SW480 (cell line): ENCODE measurements at regions not wholly inside any gene's neighbourhood (a gene's known extent, or its start where the extent isn't known, plus 50 kb on each side); places are given as distances from the start of the nearest gene placed in this dataset.

Source experiments
- DNase-seq: peaks from one replicate; pipeline ENCODE4 v3.0.0-alpha.2; 2016; ENCODE audit warnings: low spot score

DNA sequence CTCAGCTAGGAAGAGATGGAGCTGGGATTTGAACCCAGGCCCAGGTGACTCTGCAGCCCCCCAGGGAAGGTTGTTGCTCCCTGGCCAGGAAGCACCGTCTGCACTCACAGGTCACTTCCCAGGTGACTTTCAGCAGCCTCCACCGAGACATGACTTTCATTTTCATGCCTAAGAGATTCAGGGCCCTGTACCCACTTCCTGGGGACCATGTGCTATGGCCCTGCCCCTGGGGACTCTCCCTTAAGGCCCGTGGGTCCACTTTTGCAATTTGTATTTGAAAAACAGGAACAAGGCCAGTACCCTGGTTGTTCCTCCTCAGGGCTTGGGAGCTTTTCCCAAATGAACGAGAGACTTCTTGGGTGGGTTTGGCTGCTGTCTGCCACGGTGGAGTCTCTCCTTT lies 191.0 kb downstream of the IRF8 start:
- DNase-seq: no peak

DNA sequence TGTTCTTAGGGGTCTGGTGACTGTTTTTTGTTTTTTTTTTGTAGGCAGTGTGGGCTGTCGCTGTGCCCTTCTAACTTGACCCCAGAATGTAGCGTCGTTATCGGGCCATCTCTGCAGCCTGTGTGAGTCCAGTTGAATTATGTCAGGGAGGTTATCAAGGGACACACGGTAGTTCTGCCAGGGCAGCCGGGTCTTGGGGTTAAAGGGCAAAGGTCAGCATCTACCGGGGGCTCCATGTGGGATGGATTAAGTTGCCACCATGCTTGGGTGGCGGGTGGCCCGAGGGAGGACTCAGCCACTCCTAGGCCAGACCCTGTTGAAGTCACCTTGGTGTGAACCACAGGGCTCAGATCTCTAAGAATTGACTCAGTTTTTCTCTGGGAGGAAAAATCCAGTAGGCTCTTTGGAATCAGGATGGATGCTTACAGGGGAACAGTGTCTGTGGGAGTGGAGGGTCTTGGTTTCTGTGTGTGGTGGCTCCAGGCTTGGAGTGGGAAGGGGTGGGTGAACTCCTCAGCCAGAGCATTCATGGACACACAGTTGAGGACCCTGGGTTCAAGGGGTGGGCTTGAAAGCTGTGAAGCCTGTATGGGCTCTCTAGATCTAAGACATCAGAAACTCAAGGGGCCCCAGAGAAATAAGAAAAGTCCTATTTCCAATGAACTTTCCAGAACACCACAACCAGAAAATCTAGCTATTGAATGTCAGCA lies 191.7 kb downstream of the IRF8 start:
- no peak for DNase-seq

DNA sequence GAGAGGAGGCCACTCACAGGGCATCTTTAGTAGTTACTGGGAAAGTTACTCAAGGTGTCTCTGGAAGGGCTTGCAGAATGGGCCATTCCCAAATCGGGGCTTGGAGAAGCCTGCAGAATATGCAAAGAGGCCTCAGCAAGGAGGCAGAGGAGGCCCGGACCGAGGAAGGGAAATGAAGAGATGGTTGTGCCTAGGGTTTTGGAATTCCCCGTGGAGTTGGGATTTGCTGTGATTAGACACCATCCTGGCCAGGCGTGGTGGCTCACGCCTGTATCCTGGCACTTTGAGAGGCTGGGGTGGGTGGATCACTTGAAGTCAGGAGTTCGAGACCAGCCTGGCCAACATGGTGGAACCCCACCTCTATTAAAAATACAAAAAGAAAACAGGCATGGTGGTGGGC lies 193.0 kb downstream of the IRF8 start:
- no peak for DNase-seq

DNA sequence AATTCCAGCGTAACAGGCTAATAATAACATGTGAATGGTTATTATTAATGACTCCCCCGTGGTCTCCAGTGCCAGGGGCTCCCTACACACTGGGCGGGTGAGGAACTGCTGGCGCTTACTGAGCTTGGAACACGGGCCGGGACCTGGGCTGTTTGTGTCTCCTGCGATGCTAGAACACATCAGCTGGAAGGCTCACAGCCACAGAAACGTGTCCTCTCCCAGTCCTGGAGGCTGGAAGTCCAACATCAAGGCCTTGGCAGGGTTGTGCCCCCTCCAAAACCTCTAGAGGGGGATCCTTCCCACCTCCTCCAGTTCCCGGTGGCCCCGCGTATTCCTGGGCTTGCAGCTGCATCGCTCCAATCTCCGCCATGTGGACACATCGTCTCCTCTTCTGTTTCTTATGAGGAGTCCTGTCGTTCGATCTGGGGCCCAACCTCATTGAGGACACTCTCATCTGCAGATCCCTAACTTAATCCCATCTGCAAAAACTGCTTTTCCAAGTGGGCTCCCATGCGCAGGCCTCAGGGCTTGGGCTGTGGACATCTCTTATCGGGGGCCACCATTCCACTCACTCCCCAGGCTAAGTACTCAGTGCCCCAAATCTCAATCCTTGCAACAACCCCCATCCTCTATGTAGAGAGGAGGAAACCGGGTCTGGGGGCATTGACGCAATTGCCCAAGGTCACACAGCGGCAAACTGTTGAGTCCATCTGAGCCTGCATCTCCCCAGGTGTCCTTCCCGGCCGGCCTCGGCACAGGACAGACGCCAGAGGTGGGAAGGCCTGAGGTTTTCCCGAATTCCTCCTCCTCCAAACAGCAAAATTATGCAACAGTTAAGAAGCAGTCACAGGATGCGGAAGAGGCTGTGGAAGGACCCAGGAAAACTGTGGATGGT lies 193.9 kb downstream of the IRF8 start:
- no peak for DNase-seq

DNA sequence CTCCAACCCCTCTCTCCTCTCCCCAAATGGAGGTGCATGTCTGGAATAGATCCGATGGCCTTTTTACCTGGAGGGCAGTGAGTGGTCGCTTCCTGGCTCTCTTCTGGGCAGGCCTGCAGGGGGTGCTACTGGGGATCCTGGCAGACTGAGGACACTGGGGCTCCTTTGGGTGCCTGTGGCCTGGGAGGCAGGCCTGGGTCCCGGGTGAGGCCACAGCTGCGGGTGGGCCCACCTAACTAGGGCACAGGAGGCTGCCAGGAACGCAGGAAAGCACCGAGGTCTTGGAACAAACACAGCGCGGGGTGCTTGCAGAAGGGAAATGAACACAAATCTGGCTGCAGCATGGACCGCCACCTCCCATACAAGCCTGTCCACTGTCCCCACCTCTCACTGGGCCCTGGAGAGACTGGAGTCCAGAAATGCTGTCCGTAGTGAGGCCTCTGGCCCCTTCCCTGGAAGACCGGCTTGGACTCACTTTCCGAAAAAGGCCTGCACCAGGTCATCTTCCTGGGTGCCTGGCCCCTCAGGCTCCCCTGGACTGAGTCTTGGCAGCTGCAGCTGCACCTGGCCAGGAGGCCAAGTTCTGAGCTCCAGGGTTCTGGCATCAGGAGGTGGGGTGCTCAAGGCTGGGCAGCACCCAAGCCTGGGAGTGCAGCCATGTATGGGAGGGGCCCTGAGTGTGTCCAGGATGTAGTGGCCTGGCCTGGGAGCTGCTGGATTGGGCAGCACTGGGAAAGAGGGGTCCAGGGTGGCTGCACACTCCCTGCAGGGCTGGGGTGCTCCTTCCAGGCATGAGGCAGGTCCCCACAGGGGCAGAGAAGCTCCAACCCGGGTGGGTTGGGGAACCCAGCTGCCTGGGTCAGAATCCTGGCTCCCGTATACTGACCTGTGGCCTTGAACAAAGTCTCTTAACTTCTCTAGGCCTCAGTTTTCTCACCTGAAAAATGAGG lies 195.1 kb downstream of the IRF8 start:
- no peak for DNase-seq

DNA sequence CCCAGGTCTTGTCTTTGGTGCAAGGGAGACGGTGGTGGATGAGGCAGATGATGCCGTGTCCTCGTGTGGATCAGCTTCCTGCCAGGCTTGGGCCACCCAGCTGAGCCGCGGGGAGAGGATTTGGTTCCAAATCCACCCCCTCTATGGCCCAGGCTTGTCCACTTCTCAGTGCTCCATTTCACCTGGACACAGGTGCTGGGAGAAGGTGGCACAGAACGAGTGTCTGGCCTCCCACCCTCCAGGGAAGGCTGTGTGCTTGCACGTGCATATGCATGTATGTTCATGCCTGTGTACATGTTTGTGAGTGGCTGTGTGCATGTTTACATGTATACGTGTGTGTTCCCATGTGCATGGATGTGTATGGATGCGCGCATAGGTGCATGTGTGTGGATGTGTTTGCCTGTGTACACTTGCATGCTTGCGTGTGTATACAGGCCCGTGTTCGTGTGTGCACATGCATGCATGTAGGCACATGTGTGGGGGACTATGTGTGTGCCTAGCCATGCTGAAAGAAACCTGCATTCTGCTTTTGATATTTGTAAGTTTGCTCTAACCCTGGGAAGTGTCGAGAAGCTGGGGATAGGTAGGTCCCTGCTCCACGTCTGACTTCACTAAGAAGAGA lies 196.3 kb downstream of the IRF8 start:
- DNase-seq: no peak

DNA sequence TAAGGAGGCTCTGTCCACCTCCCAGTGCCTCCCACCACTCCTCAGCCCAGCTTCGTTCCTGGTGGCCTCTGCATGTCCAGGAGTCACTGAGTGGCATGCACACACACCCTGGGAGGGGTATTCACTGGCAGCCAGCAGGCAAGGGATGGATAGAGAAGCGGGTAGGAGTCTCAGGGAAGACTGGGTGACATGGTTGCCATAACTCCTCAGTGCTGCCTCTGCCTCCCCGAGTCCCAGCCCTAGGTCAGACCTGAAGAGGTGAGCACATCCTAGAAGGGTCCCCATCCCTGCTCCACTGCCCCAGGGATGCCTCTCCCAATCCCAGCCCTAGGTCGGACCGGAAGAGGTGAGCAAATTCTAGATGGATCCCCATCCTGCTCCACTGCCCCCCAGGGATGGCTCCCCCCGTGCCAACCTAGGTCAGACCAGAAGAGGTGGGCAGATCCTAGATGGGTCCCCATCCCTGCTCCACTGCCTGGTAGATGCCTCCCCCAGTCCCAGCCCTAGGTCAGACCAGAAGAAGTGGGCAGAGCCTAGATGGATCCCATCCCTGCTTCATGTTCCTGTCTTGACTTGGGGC lies 197.0 kb downstream of the IRF8 start:
- no peak for DNase-seq

DNA sequence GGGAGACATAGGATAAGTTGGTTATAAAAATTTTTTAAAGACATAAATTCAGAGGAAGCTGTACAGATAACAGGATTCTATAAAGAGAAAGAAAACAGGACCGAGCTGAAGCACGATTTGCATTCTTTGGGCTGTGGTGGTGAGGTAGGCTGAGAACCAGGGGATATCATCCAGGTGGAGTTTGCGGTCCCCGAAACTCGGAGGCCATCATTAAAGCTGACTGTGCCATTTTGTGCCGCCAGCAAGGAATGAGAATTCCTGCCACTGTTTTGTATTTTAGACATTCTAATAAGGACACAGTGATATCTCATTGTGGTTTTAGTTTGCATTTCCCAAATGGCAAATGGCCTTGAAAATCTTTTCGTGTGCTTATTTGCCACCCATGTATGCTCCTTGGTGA lies 197.9 kb downstream of the IRF8 start:
- no peak for DNase-seq

DNA sequence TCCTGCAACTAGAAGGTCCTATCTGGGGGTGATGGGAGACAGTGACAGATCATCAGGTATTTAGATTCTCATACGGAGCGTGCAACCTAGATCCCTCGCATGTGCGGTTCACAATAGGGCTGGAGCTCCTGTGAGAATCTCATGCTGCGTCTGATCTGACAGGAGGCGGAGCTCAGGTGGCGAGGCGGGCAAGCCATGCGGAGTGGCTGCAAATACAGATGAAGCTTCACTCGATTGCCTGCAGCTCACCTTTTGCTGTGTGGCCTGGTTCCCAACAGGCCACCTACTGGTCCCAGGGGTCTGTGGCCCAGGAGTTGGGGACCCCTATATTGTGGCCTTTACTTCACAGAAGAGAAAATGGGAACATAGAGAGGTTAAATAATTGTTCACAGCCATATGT lies 200.4 kb downstream of the IRF8 start:
- DNase-seq: no peak

DNA sequence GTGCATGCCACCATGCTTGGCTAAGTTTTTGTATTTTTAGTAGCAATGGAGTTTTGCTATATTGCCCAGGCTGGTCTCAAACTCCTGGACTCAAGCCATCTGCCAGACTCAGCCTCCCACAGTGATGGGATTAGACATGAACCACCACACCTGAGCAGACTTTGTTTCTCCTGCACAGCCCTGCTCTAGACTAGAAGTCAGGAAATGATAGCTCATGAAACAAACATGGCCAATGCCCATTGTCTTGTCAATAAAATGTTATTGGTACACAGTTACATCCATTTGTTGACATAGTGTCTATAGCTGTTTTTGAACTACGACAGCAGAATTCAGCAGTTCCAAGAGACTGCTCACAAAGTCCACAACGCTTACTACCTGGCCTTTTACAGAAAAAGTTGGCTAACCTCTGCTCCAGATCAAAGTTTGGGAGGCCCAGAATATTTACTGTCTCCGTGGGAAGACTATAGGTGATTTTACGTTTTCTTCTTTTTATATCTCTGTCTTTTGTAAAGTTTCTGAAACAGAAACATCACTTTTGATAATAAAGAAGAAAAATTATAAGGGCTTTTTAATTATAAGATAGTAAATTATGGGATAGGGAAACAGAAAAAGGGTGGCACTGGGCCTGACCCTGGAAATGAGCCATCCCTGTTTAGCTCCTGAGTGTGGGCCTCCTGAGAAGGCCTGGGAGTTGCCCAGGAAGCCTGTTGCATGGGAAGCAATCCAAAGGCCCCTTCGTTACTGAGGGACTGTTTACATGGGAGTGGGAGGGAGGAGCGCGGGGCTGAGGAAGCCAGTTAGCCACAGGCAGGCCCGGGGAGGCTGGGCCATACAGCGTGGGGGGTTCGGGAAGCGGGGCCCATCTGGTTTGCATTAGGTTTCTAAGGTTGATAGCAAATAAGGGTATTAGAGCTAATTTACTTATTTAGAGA lies 201.5 kb downstream of the IRF8 start:
- DNase-seq: no peak

DNA sequence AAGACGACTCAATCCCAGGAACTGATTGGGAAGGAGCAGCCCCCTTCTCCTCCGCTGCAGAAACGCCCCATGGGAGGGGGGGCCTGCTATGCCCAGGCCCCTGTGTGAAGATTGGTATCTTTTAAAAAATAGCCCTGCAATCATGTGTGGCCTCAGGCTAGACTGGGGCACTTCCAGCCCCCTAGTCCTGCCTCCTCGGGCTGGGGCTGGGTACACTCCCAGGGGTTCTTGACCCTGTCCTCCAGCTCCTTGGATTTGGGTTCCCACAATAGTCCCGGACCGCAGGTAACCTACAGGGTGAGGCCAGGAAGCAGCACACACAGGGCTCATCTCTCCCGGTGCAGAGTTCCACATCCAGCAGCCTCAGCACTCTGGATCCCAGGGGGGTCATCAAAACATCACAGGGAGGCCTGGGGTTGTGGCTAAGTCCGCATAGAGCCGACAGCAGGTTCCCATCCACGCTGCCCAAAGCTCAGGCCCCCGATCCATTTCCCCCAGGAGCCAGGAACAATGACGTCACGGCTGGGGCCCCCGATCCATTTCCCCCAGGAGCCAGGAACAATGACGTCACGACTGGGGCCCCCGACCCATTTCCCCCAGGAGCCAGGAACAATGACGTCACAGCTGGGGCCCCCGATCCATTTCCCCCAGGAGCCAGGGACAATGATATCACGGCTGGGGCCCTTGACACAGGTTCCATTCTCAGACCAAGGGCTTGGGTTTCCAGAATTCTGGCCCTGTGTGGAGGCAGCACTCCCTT lies 202.4 kb downstream of the IRF8 start:
- no peak for DNase-seq

DNA sequence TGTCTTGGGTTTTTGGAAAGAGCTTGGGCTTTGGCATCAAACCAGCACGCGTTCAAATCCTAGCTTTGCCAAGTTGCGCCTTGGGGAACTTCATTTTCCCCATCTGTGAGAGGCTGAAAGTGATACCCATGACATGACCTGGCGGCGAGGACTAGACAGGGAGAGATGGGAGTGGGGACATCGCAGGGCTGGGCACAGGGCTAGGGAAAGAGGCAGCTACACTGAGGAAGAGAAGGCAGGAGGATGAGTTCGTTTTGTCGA lies 202.9 kb downstream of the IRF8 start:
- DNase-seq: no peak

DNA sequence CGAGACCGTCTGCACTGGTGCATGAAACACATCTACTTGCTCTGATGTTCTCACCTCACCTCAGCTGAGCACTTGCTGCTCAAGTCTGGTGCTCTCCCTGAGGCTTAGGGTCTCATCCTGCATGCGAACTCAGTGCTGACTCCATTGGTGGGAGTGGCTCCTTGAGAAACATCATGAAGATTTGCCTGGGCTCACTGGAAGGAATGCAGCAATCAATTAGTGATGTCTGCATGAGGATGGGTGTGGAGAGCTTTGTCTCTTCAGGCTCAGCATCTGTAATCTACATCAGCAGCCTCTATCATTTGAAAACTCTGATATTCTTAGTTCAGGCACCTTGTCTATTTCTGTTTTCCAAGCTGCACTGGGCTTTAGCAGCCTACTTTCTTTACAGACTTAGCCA lies 204.4 kb downstream of the IRF8 start:
- DNase-seq: no peak

DNA sequence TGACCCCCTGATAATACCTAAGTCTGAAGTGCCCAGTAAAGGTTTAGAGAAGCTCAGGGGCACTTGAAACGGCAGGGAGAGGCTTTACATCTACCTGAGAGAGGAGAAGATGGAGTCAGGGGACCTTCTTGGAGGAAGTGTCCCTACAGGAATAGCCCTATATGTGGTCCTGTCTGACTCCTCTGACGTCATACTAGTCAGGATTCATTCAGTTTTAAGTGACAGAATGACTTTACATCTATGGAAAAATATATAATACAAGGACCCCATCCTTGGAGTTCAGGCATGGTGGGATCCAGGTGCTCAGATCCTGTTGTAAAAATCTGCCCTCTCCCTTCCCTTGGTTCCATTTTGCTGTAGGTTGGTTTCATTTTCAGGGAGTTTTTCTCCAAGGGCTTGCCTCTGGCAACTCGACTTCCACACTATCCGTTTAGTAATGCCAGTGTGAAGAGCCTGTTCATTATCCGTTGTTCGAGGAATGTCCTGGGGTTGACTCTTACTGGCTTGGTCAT lies 205.6 kb downstream of the IRF8 start:
- no peak for DNase-seq

DNA sequence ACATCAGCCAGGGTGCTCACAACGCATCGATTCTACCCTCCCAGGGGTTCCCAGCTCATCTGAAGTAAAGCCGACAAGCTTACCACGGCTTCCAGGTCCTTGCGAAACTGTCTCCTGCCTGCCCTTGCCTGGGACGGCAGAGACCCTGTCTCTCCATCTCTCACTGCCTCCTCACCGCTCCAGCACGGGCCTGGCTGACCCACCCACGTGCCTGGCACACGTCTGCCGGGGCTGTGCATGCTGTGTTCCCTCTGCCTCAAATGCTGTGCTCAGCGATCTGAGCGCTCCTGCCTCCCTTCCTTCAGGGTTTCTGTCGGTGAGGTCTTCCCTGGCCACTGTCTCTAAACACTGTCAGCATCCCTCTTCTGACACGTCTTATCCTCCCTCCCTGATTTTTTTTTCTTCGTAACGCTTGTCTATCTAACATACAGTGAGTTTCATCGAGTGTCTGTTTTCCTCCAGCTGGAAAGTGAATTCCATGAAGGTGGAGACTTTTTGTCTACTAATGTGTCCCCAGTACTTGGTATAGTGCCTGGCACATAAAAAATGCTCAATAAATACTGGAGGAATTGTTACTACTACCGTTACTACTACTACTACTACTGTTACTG lies 208.4 kb downstream of the IRF8 start:
- no peak for DNase-seq

DNA sequence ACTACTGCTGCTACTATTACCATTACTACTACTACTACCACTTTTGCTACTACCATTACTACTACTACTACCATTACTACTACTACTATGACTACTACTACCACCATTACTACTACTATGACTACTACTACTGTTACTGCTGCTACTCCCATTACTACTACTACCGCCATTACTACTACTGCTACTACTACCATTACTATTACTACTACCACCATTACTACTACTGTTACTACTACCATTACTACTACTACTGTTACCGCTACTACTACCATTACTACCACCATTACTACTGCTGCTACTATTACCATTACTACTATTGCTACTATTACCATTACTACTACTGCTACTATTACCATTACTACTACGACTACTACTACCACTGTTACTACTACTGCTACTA lies 209.1 kb downstream of the IRF8 start:
- no peak for DNase-seq

DNA sequence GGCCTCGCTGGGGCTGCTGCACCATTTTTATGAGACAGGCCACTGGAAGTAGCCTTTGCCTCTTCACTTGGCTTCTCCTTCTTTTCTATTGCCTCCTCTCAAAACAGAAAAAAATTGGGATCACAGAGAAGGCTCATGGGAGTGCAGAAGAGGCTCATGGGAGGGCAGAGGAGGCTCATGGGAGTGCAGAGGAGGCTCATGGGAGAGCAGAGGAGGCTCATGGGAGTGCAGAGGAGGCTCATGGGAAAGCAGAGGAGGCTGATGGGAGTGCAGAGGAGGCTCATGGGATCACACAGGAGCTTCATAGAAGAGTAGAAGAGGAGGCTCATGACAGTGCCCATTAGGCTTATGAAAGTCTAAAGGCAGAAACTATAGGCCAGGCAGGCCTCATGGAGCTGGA lies 211.2 kb downstream of the IRF8 start:
- DNase-seq: no peak

DNA sequence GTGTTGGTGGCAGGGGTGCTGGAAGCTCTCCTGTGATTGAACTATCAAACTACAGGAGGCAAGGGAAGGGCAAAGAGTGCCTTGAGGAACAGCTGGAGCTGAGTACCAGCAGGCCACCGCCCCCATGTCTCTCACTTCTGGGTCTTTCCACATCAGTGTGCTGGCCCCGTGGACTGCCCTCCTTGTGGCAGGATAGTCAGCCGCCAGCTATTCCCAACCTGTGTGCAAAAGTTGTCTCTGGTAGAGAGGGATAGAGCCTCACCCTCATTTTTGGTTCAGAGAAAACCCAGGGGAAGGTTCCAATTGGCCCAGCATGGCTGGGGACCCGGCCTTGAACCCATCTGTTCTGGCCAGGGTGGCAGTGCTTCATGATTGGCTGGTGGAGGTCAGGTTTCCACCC lies 211.8 kb downstream of the IRF8 start:
- DNase-seq: no peak

DNA sequence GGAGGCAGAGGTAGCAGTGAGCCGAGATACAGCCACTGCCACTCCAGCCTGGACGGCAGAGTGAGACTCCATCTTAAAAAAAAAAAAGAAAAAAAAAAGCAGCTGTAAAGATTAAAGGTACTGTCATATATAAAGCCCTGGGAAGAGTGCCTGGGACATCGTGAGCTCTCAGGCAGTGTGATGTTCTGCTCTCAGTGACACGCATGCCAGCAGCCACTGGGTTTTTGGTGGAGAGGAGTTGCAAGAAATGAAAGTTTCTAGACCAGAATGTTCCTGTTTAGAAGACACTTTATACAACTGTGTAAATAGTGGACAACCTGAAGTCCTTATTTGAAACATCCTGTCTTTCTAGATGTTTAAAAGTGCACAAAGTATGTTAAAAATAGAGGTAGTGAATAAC lies 213.2 kb downstream of the IRF8 start:
- DNase-seq: no peak
